ENCODE measurements at regions not wholly inside any gene's neighbourhood (a gene's known extent, or its start where the extent isn't known, plus 50 kb on each side); places are given as distances from the start of the nearest gene placed in this dataset.

DNA sequence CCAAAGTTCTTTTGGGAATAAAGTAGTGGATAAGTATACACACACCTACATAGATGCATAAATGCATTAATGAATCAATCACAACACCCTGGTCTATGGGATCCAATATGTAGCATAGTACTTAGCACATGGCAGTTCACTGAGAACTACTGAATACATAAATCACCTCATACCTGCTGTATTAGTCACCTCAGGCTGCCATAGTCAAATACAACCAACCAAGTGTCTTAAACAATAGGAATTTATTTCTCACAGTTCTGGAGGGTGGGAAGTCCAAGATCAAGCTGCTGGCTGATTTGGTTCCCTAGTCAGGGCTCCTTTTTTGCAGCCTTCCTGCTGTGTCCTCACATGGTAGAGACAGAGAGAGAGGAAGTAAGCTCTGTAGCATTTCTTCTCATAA, 228.2 kb downstream of the NHLRC3 start:
- H3K36me3 ChIP-seq (ENCODE audit: control insufficient read depth in 2 of 3, insufficient read depth in 3 of 3, low read length in 3 of 3) = no peaks in the 10 kb centered on the region
- peaks cover 0 to 3% (median 0%) of the 10 kb centered on the region in 3 donors for H3K4me1 ChIP-seq (ENCODE audit: control insufficient read depth in 2 of 3, insufficient read depth in 2 of 3, low read depth in 1 of 3, low read length in 3 of 3)
- H3K9me3 ChIP-seq (ENCODE audit: control insufficient read depth in 2 of 3, insufficient read depth in 1 of 3, low read length in 3 of 3) = no peaks in the 10 kb centered on the region
- no peak overlapping the region for H3K27ac ChIP-seq (ENCODE audit: low read depth in 2 of 2, low read length in 2 of 2)
- DNase-seq (no peak), FAIRE-seq (no peak)
- no peaks in the 10 kb centered on the region for H3K27me3 ChIP-seq (ENCODE audit: control insufficient read depth, insufficient read depth, low read length)
- no peak overlapping the region for H3K9ac ChIP-seq (ENCODE audit: low read length in 3 of 3)
- intact Hi-C loops (cut with DNase I) = loop anchor here (10.0 kb wide), 1 partner anchor 338 kb away; the partner anchor contains the start of gene LHFPL6
- TF ChIP-seq, protein P1, sequence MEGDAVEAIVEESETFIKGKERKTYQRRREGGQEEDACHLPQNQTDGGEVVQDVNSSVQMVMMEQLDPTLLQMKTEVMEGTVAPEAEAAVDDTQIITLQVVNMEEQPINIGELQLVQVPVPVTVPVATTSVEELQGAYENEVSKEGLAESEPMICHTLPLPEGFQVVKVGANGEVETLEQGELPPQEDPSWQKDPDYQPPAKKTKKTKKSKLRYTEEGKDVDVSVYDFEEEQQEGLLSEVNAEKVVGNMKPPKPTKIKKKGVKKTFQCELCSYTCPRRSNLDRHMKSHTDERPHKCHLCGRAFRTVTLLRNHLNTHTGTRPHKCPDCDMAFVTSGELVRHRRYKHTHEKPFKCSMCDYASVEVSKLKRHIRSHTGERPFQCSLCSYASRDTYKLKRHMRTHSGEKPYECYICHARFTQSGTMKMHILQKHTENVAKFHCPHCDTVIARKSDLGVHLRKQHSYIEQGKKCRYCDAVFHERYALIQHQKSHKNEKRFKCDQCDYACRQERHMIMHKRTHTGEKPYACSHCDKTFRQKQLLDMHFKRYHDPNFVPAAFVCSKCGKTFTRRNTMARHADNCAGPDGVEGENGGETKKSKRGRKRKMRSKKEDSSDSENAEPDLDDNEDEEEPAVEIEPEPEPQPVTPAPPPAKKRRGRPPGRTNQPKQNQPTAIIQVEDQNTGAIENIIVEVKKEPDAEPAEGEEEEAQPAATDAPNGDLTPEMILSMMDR (IDR thresholded peaks at IDR 0.05; ENCODE audit: borderline replicate concordance, extremely low read depth, insufficient read depth) = no peak
- H3K4me3 ChIP-seq (ENCODE audit: low read length in 3 of 3) = no peak overlapping the region

DNA sequence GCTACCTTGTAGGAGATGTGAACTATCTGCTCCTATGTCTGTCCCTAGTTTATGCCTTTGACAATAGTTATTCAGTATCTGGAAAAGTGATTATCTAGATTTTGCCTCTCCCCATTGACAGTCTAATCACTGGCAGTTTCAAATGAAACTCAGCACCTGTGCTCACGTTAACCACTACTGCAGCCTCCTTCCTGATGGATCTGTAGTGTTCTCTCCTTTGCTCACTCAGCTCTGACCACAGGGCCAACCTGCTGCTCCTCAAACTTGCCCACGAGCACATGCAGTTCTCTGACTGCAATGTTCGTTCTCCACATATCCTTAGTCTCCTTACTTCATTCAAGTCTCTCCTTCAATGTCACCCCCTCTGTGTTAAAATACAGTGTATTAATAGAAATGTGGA, 230.1 kb downstream of the NHLRC3 start:
- peaks cover 0 to 1% (median 0%) of the 10 kb centered on the region in 3 donors for H3K4me1 ChIP-seq (ENCODE audit: control insufficient read depth in 2 of 3, insufficient read depth in 2 of 3, low read depth in 1 of 3, low read length in 3 of 3)
- no peak overlapping the region for H3K27ac ChIP-seq (ENCODE audit: low read depth in 2 of 2, low read length in 2 of 2)
- no peak overlapping the region for H3K4me3 ChIP-seq (ENCODE audit: low read length in 3 of 3)
- DNase-seq (no peak), FAIRE-seq (no peak)
- no peaks in the 10 kb centered on the region for H3K36me3 ChIP-seq (ENCODE audit: control insufficient read depth in 2 of 3, insufficient read depth in 3 of 3, low read length in 3 of 3)
- H3K9me3 ChIP-seq (ENCODE audit: control insufficient read depth in 2 of 3, insufficient read depth in 1 of 3, low read length in 3 of 3) = no peaks in the 10 kb centered on the region
- H3K9ac ChIP-seq (ENCODE audit: low read length in 3 of 3) = no peak overlapping the region
- intact Hi-C loops (cut with DNase I) = loop anchor here (10.0 kb wide), 1 partner anchor 336 kb away; the partner anchor contains the start of gene LHFPL6
- TF ChIP-seq, protein P1 (IDR thresholded peaks at IDR 0.05; ENCODE audit: borderline replicate concordance, extremely low read depth, insufficient read depth) = no peak
- no peaks in the 10 kb centered on the region for H3K27me3 ChIP-seq (ENCODE audit: control insufficient read depth, insufficient read depth, low read length)

DNA sequence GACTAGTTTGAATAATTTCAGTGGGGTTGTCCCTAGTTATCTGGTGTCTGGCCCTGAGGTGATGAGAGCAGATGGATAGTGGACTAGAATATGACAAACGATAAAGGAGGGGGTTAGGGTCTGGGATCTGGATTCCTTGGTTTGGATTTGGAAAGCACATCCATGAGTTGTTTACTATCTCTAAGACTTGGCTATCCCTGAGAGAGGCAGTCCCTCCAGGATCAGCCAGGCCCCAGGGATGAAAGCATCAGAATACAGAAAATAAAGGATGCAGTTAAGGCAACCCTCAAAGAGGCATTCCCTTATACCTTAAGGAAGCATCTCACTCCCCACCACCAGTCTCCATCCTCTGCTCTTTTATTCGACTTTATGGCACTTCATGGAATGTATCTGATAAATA, 230.7 kb downstream of the NHLRC3 start:
- TF ChIP-seq, protein P1 (IDR thresholded peaks at IDR 0.05; ENCODE audit: borderline replicate concordance, extremely low read depth, insufficient read depth) = no peak
- H3K27ac ChIP-seq (ENCODE audit: low read depth in 2 of 2, low read length in 2 of 2) = no peak overlapping the region
- H3K9ac ChIP-seq (ENCODE audit: low read length in 3 of 3) = no peak overlapping the region
- no peak for DNase-seq
- FAIRE-seq = no peak
- H3K36me3 ChIP-seq (ENCODE audit: control insufficient read depth in 2 of 3, insufficient read depth in 3 of 3, low read length in 3 of 3) = no peaks in the 10 kb centered on the region
- intact Hi-C loops (cut with DNase I) = loop anchor here (10.0 kb wide), 1 partner anchor 336 kb away; the partner anchor contains the start of gene LHFPL6
- H3K4me1 ChIP-seq (ENCODE audit: control insufficient read depth in 2 of 3, insufficient read depth in 2 of 3, low read depth in 1 of 3, low read length in 3 of 3) = peaks cover 0 to 2% (median 0%) of the 10 kb centered on the region in 3 donors
- no peaks in the 10 kb centered on the region for H3K27me3 ChIP-seq (ENCODE audit: control insufficient read depth, insufficient read depth, low read length)
- no peaks in the 10 kb centered on the region for H3K9me3 ChIP-seq (ENCODE audit: control insufficient read depth in 2 of 3, insufficient read depth in 1 of 3, low read length in 3 of 3)
- H3K4me3 ChIP-seq (ENCODE audit: low read length in 3 of 3) = no peak overlapping the region

DNA sequence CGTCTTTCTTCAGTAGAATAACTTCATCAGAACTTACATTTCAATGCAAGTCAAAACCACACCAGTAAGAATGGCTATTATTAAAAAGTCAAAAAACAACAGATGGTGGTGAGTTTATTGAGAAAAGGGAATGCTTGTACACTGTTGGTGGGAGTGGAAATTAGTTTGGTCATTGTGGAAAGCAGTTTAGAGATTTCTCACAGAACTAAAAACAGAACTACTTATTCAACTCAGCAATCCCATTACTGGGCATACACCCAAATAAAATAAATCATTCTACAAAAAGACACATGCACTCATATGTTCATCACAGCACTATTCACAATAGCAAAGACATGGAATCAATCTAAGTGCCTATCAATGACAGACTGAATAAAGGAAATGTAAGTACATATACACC, 231.2 kb downstream of the NHLRC3 start:
- Histone ChIP-seq H3K27ac (ENCODE audit: low read depth in 2 of 2, low read length in 2 of 2) (no peak overlapping the region), H3K36me3 (ENCODE audit: control insufficient read depth in 2 of 3, insufficient read depth in 3 of 3, low read length in 3 of 3) (no peaks in the 10 kb centered on the region)
- intact Hi-C loops (cut with DNase I) = loop anchor here (10.0 kb wide), 1 partner anchor 335 kb away; the partner anchor contains the start of gene LHFPL6

More for the DNA sequence above, 231.2 kb downstream of the NHLRC3 start:
- no peaks in the 10 kb centered on the region for H3K27me3 ChIP-seq (ENCODE audit: control insufficient read depth, insufficient read depth, low read length)
- H3K9me3 ChIP-seq (ENCODE audit: control insufficient read depth in 2 of 3, insufficient read depth in 1 of 3, low read length in 3 of 3) = no peaks in the 10 kb centered on the region
- TF ChIP-seq, protein P1 (IDR thresholded peaks at IDR 0.05; ENCODE audit: borderline replicate concordance, extremely low read depth, insufficient read depth) = no peak
- no peak for FAIRE-seq
- no peak for DNase-seq
- H3K9ac ChIP-seq (ENCODE audit: low read length in 3 of 3) = no peak overlapping the region
- H3K4me3 ChIP-seq (ENCODE audit: low read length in 3 of 3) = no peak overlapping the region
- H3K4me1 ChIP-seq (ENCODE audit: control insufficient read depth in 2 of 3, insufficient read depth in 2 of 3, low read depth in 1 of 3, low read length in 3 of 3) = peaks cover 0 to 2% (median 0%) of the 10 kb centered on the region in 3 donors

Measured in kidney (tissue), 13 donors.